Head of caudate nucleus (tissue), 42 donors: ENCODE measurements at regions not wholly inside any gene's neighbourhood (a gene's known extent, or its start where the extent isn't known, plus 50 kb on each side); places are given as distances from the start of the nearest gene placed in this dataset.

Source experiments
- DNase-seq, 42 donors: peaks; one replicate each; pipeline versions ENCODE4 v3.0.0 to v3.0.0-alpha.2; 2020 to 2021; ENCODE audit warnings: mixed read lengths in 7 of 42
- intact Hi-C: fragments of 100-400 bp; cut with DNase I; formaldehyde crosslinking; loops from one replicate; pipeline ENCODE4 v1.15.0; 2022

DNA sequence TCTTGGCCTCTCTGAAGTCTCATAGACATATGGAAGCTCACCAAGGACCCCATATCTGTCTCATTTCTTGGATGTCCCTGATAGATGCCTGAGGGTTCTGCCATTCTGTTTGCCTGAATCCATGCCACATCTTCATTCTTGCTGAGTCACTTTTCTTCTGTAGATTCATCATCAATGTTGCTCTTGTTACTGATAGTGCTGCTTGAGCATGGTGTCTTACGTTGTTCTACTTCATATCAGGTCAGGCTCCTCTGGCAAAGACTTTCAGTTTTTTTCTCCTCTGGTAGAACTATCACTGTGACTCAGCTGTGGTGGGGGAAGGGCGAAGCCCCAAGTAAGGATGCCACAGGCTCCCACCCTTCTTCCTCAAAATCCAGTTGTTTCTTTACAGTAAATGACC lies 885.2 kb downstream of the DCDC2C start:
- DNase-seq, result no peak
- intact Hi-C loops, result no loop called here

DNA sequence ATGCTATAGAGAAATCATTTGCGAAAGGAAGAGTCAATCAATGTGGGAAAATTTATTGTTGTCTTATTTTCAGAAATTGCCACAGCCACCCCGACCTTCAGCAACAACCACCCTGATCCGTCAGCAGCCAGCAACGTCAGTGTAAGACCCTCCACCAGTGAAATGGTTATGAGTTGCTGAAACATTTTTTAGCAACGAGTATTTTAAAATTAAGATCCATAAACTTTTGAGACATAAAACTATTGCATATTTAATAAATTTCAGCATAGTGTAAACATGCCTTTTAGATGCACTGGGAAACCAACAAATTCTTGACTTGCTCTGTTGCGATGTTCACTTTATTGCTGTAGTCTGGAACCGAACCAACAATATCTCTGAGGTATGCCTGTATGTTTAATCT lies 887.9 kb downstream of the DCDC2C start:
- no peak for DNase-seq
- intact Hi-C loops, result no loop called here

DNA sequence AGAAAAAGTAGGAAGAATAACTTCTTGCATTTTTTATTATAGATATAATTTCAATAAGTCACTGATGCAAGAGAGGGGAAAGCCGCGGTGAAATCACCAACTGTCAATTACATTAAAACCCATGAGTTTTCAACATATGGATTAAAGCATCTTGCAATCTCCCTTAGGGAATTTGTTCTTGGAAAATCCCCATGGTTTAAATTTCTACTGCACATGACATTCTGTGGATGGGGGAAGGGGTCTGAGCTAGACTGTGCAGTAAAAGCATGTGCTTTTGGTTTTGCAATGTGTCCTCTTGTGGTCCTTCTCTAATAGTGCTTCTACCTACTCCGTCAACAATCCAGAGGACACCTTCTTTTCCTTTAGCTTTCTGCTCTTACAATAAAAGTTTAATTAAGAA lies 894.0 kb downstream of the DCDC2C start:
- no peak for DNase-seq
- intact Hi-C loops, result no loop called here

DNA sequence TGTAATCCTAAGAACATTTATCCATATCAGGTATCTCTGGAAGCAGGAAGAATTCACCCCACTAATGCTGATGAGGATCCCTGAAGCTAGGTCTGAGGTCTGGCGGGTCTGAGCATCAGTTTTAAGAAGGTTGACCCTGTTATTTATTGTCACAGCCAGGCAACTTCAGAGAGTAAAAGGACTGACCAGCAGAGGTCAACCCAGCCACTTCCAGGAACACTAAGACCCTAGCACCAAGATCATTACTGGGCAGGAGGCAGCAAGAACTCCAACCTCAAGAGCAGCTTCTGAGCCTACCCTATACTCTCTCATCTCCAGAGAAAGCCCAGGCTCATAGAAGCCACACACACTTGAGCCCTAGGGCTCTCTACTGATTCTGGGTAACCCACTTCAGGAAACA lies 901.4 kb downstream of the DCDC2C start:
- intact Hi-C loops, result no loop called here
- no peak for DNase-seq

DNA sequence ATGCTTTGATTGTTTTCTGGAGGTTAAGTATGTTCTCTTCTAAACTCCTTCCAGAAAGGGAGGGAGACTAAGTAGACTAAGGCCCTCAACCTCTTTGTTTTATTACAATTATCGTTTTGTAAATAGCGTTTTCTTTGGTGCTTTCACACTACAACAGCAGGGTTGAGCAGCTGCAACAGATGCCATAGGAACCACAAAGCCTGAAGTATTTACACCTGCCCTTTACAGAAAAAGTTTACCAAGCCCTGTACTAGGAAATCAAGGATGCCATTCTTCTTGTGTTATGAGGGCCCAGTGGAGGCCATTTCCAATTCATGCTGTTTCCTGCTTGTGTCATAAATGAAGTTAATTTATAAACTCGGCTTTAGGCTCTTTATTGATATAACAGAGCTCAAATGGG lies 914.8 kb downstream of the DCDC2C start:
- DNase-seq, result no peak
- intact Hi-C loops, result no loop called here

DNA sequence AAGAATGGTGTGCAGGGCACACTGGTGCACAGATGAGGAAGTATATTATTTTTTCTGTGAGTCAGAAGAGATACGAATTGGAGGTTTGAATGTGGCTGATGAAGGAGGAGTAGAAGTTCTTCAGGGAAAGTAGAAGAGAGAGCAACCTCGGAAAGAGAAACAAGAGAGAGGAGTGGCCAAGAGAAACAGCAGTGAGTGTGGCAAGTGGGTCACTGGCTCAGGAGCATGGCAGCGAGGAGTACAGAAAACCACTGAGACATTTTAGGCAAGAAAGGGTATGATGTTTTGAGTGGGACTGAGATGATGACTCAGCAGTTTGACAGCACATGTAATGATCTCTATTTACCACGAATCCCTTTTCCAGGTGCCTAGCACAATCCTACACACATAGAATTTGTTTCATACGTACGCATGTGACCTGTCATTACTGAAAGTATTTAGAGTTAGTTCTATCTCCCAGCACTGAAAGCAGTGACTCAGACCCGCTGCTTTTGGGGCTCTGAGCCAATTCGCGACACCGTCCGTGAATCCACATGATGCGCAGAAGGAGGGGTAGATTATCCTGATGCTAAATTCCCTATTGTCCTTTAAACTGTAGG lies 915.4 kb downstream of the DCDC2C start:
- peak in 40 of 42 donors; percentile 2 to 71 (median 35) for DNase-seq
- intact Hi-C loops, result no loop called here

DNA sequence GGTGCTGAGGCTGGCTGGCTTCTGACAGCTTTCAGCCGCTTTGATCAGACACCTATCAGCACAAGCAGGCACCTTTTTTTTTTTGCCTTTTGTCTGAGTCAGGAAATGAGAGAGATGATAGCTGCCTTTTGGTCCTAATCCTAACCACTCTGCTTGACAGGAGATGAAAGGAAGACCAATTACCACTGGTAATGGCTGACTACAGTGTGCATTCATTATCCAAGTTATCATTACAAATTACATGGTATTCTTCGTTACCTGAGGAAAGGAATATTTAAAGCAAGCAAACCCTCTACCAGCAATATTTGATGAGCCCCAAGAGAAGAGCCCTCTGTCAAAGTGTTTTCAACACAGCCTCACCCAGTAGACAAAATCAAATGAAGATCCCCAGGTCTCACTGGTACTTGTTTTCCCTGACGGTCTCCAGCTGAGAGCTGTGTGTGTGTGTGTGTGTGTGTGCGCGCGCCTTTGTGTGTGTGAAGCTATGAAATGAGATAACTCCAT lies 925.7 kb downstream of the DCDC2C start:
- intact Hi-C loops, result no loop called here
- no peak for DNase-seq

DNA sequence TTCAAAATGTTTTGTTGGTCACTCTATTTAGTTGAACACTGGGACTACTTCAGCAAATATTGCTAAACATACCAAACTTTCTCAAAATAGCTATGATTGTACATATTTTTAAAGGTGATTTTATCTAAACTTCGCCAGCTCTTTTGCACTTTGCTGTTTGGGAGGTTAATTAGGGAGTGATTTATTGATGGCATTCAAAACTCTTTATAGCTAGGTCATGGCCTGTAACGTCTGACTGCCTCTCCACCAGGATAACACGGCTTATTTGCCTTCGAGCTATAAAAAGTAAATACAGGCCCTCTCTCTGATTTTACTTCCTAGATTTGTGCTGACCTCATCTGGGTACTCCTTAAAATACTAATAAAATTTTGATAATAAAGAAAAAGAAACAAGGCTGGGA lies 931.9 kb downstream of the DCDC2C start:
- intact Hi-C loops, result no loop called here
- DNase-seq, result no peak

DNA sequence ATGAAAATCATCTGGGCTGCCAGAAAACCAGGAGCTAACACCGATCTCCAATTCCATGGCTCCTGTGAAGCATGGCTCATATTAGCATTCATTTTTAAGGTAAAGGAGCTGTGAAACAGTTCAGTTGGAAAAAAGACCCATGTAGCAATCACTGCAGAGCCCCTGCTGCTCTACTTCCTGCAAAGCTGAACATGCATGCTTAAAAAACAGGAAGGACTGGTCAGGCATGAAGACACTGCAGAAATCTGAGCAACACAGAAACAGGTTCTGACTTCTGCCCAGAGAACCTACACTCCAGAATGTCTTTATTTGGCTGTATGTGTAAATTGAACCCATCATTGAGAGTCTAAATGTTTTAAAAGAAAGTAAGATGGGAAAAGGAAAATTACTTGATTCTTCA lies 950.6 kb downstream of the DCDC2C start:
- intact Hi-C loops, result no loop called here
- DNase-seq, result no peak

DNA sequence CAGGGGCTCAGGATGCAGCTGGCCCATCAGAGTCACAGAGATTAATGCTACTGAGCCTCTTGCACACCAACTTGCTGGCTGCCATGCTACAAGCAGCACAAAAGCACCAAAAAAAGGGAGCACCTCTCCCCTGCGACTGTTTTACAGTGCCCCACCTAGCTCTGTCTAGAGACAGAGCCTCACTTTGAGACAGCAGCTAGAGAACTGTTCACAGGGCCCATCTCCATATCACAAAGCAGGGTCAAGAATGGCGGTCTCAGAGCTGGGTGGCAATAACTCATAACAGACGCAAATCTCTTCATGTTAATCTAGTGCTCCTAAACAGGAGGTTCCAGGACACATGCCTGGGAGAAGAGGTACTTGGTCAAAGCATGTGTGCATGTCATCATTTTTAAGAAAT lies 953.0 kb downstream of the DCDC2C start:
- no peak for DNase-seq
- intact Hi-C loops, result no loop called here

DNA sequence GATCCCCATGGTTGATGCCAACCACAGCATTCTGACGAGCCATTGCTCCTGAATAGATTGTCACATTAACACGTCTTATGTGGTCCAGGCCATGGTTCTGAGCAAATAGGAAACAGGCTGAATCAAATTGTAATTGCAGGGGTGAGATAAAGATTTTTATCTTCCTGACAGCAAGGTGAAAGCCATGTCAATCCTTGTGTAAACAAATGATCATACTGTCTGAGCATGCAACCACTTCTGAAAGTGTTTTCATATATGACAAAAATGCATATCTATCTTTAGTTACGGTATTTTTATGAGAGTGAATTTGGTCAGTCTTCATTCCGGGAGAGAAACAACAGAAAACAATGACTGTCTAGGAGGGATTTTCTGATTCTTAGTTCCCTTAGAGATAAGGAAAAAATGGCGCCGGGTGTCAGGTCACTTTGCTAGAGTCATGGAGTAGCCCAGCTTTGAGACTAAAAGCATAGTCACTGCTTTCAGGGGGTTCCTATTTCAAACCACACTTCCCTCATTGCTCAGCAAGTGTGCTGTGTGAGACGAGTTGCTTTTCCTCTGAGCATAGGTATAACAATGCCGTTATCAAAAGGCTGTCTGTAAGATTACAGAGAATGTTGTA lies 958.9 kb downstream of the DCDC2C start:
- intact Hi-C loops, result no loop called here
- no peak for DNase-seq

DNA sequence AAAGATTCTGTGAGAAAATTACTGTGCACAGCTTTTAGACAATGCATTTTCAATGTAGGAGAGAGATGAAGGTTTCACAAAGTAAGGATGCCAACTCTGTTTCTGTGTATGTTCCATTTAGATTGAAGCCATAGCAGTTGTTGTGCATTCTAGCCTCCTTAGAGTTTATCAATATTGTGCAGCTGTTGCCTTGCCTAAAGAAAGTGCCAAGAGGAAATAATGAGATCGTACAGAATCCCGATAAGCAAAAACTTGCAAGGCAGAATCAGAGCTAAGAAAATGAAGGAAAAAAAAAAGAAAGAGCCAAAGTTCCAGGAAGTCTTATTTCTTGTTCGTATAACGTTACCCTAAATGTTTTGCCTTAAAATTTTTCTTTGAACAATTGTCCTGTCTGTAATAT lies 965.0 kb downstream of the DCDC2C start:
- DNase-seq, result no peak
- intact Hi-C loops, result no loop called here

DNA sequence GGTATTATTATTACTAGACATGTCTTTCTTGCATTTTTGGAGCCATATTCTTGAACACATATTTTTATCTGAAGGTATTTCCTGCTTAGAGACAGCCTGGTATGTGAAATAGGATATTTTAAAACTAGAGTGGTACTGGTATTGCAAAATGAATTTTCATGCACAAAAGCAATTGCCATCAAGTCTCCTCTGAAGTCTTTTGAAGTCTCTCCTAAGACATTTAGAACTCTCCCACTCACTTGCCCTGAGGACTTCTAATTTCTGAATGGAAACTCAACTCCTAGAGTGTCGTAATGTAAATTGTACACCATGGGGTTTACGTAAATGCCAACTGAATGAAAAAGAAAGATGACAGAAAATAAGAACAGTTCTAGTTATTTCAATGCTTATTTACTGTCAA lies 967.0 kb downstream of the DCDC2C start:
- intact Hi-C loops, result no loop called here
- no peak for DNase-seq

DNA sequence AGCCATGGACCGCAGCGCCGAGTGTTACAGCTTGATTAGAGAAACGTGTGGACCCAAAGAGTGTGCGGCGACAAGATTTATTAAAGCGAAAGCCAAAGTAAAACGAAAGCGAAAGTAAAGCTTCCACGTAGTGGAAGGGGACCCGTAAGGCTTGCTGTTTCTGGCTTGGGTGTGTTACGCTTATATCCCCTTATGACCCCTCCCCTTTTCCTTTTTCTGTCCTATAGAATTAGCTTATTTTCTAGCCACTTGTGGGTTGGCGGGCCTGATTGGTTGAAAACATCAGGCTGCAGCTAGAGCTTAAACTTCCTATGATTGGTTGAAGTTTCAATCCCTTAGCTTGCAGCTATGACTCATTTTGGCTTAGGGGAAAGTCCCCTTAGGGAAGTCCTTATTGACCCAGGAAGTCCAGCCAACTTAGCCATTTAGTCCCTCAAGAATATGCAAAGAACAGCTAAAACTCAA lies 969.7 kb downstream of the DCDC2C start:
- no peak for DNase-seq
- intact Hi-C loops, result no loop called here

DNA sequence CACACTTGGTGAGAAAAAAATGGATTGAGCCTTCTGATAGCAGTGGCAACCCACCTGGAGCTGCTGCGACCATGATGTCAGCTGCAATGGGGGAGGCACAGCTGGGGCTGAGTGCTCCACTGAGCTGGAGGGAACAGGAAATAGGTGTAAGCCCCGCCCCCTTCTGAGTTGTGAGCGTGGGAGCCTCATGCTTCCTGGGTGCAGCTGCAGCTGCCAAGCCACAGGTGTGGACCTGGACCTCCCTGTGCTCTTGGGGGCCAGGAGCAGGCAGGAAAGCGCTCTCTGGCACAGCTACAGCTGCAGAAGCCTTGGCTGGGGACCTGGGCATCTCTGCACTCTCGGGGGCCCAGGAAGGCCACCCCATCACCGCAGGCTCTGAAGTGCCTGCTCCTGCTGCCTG lies 970.6 kb downstream of the DCDC2C start:
- intact Hi-C loops, result no loop called here
- no peak for DNase-seq

DNA sequence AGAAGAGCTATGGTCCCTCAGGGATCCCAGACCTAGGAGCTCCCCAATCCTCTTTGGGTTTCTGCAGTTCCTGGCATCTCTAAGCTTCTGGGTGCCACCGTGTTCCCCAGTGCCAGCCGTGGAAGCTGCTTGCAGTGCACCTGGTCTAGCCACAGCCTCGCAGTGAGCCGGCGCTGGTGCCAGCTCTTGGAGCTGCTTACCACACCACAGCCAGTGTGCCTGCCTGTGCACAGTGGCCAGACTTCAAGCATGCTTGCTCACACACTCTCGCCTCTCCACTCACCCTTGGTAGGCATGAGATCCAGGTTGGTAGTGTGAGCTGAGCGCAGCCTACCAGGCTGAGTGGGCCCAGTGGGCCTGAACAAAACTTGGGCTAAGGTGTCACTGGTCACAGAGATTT lies 971.9 kb downstream of the DCDC2C start:
- no peak for DNase-seq

DNA sequence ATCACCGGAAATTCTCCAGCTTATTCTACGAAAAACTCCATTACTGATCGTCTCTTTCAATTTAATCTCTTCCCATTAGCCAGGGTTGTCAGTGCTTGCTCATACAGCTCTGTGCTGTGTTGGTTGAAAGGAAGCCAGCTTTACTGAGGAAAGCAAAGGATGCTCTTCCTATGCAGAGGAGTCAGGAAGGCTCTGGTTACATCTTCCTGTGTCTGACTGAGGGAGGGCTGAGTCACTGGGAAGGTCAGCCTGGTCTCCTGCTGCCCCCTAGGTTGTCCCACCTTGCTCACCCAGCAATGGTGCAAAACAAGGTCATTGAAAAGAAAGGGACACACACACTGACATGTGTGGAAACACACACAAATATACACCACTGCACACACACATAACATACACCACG lies 975.6 kb downstream of the DCDC2C start:
- intact Hi-C loops, result no loop called here
- DNase-seq, result no peak

More for the DNA sequence above, 971.9 kb downstream of the DCDC2C start:
- intact Hi-C loops, result no loop called here

DNA sequence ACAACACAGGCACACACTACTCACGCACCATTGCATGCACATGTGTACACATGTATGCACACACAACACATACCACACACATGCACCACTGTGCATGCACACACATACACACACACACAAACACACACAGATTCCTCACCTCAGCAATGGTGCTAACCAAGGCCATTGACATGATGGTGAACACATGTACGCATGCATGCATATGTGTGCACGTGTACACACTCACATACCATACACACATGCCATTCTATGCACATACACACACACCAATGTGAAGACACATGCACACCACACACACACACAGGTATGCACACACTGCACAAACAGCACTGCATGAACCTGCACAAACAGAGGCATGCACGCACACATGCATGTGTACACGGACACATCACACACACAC lies 976.0 kb downstream of the DCDC2C start:
- DNase-seq, result no peak
- intact Hi-C loops, result no loop called here

DNA sequence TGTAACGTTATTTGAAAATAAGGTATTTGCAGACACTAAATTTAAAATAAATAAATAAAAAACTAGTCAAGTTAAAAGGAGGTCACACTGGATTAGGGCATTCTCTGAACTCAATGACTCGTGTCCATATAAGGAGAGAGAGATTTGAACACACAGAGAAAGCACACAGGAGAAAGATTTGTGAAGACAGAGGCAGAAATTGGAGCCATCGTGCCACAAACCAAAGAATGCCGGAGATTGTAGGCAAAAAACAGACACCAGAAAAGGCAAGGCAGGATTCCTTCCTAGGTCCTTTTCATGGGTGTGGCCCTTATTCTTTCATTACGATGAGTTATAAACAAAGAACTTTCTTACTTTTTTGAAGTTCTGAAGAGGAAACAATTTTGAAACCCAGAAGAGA lies 981.5 kb downstream of the DCDC2C start:
- no peak for DNase-seq
- intact Hi-C loops, result no loop called here

DNA sequence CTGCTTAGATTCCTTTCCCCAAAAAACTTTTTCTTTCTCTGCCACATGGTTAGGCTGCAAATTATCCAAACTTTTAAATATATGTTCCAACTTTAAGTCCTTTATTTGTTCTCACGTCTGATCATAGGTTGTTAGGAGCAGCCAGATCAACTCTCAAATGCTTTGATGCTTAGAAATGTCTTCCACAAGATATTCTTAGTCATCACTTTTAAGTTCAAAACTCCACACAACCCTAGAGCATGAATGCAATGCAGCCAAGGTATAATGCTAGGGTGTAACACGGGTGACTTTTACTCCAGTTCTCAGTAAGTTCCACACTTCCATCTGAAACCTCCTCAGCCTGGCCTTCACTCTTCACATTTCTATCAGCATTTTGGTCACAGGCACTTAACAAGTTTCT lies 987.5 kb downstream of the DCDC2C start:
- no peak for DNase-seq

DNA sequence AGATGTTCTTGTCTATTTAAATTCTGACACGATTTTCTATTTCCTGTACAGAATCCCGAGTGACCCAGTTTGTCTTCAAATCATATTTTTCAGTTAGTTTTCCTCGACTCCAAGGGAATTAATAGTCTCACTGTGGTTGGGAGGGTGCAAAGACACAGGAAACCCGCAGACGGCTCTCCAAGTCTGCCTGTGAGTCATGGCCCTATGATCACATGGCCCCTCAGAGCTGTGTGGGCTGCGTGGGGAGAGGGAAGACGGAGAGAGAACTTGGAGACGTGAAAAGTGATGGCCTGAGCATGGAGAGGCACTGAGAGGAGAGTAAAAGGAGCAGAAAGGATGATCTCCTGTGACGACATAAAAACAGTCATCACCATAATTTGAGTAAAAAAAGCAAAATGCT lies 989.9 kb downstream of the DCDC2C start:
- peak; percentile 14 to 86 (median 60) for DNase-seq
- intact Hi-C loops, result no loop called here

More for the DNA sequence above, 987.5 kb downstream of the DCDC2C start:
- intact Hi-C loops, result no loop called here
